ENCODE measurements at regions not wholly inside any gene's neighbourhood (a gene's known extent, or its start where the extent isn't known, plus 50 kb on each side); places are given as distances from the start of the nearest gene placed in this dataset.

DNA sequence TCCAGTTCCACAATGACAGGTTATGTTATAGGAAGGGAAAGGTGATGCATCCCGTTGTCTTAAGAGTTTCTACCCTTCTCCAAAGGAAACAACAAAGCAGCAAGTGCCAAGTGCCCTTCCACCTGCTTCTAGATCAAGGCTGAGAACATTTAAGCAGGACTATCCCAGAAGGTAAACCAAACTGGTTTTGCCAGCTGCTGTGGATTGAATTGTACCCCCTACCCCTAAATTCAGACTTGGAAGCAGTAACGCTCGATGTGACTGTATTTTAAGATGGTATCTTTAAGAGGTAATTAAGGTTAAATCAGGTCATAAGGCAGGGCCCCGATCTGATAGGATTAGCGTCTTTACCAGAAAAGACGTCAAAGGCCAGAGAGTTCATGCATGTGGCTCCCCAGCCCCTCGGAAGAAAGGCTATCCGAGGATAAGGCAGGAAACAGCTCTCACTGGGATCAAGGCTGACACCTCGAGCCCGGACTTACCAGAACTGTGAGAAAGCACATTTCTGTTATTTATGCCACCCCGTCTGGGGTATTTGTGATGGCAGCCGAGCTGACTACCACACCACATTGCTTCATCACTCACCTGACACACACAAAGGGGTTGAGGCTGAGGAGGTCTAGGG lies 179.1 kb upstream of the RAI14 start:
- in situ Hi-C loops (cut with MboI; ENCODE audit: low sequenced_read_pairs), result loop anchor here (25.0 kb wide), 1 partner anchor 535 kb away; no protein-coding TSS in a partner anchor

- in situ Hi-C loops (cut with MboI; ENCODE audit: low sequenced_read_pairs), result loop anchor here (25.0 kb wide), 1 partner anchor 531 kb away; no protein-coding TSS in a partner anchor
These were observed 175.2 kb upstream of the RAI14 start for GRCh38 chr5:34480810-34481528.

- in situ Hi-C loops (cut with MboI; ENCODE audit: low sequenced_read_pairs), result loop anchor here (25.0 kb wide), 1 partner anchor 529 kb away; no protein-coding TSS in a partner anchor
These were observed 172.6 kb upstream of the RAI14 start for GRCh38 chr5:34483442-34484033.

- in situ Hi-C loops (cut with MboI; ENCODE audit: low sequenced_read_pairs), result loop anchor here (25.0 kb wide), 1 partner anchor 528 kb away; no protein-coding TSS in a partner anchor
These were observed 171.8 kb upstream of the RAI14 start for GRCh38 chr5:34484216-34484920.

DNA sequence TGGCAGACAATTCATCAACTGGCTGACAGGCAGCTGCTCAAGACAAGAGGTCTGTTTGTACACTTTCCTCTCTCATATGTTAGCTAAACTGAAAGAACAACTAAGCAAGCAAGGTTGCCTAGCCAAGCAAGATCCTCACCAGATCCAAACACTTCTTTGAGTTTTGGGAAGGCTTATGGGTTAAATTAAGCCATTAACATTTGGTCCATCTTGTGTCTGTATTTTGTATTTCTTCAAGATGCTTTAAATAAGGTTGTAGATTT lies 170.4 kb upstream of the RAI14 start:
- in situ Hi-C loops (cut with MboI; ENCODE audit: low sequenced_read_pairs), result loop anchor here (25.0 kb wide), 1 partner anchor 527 kb away; no protein-coding TSS in a partner anchor

DNA sequence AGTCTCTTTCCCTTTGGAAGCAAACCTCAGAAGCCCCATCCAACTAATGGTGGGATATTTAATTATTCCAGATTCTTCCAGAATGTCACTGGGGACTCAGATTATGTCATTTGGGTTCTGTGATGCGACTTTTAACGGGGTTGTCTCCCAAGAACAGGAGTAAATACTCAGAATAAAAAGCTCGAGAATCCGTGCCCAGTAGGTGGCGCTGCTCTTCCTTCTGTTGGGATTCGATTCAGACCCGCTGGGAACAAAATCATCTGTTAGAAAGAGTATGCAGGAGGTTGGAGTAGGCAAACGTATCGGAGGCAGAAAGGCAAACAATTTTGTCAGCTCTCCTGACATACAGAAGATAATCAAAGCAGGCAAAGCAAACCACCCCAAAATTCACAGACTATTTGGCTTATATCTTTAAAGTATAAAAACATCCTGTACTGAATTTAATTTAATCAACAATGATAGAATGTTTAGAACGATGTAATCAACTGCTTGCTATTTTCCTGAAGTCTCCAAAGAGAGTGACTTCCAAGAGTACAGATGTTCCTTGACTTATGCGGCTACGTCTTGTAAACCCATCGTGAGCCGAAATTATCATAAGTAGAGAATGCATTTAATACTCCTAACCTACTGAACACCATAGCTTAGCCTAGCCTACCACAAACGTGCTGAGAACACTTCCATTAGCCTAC lies 169.8 kb upstream of the RAI14 start:
- in situ Hi-C loops (cut with MboI; ENCODE audit: low sequenced_read_pairs), result loop anchor here (25.0 kb wide), 1 partner anchor 526 kb away; no protein-coding TSS in a partner anchor

GRCh38 chr5:34486849-34487158 lies 169.3 kb upstream of the RAI14 start:
- in situ Hi-C loops (cut with MboI; ENCODE audit: low sequenced_read_pairs), result loop anchor here (25.0 kb wide), 1 partner anchor 525 kb away; no protein-coding TSS in a partner anchor

DNA sequence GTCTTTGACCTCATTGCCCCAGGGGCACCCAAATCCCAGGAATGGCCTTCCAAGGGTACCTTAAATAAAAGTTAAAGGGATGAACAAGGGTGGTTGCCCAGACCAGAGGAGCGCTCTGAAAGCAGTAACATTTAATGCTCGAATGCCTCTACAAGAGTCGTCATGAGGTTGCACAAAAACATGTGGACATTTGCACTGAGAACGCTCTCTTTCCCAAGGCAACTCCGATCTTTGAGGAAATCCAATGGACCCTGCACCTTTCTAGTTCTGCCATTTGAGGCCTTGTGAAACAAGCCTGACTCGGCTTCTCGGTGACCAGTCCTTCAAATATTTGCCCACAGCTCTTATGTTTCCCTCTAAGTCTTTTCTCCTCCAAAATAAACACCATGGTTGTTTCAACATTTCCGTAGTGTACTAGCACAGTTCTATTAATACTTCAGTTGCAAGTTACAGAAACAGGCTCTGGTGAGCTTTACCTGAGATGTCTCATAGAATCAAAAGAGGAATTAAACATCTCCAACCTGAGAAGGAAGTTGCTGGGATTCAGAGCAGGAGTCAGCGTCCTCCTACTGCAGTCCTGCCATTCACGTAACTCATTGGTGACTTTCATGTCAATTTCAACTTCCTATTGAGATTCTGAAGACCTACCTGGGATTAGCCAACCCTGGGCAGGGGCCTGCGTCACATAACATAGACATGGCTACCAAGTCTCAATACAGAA lies 168.8 kb upstream of the RAI14 start:
- in situ Hi-C loops (cut with MboI; ENCODE audit: low sequenced_read_pairs), result loop anchor here (25.0 kb wide), 1 partner anchor 525 kb away; no protein-coding TSS in a partner anchor

- in situ Hi-C loops (cut with MboI; ENCODE audit: low sequenced_read_pairs), result loop anchor here (25.0 kb wide), 1 partner anchor 524 kb away; no protein-coding TSS in a partner anchor
These were observed 168.2 kb upstream of the RAI14 start for GRCh38 chr5:34487956-34488355.

DNA sequence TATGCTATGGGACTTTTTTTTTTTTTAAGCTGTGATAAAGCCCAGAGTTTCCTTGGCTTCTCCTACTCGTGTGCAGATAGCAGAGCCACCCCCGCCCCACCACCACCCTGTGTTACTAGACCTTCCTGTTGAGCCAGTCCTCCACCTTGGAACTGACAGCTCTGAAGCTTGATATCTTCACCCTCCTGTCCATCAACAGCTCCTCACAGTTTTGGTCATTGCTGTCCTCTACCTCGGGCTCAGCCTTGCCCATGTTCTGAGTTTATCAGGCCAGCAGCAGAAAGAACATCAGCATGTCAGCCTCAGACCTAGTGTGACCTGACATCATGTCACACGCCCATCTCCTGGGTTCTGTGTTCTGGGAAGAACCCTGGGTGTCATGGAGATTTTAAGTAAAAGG lies 167.1 kb upstream of the RAI14 start:
- in situ Hi-C loops (cut with MboI; ENCODE audit: low sequenced_read_pairs), result loop anchor here (25.0 kb wide), 1 partner anchor 523 kb away; no protein-coding TSS in a partner anchor

GRCh38 chr5:34490506-34491250 lies 165.4 kb upstream of the RAI14 start:
- in situ Hi-C loops (cut with MboI; ENCODE audit: low sequenced_read_pairs), result loop anchor here (25.0 kb wide), 1 partner anchor 522 kb away; no protein-coding TSS in a partner anchor

DNA sequence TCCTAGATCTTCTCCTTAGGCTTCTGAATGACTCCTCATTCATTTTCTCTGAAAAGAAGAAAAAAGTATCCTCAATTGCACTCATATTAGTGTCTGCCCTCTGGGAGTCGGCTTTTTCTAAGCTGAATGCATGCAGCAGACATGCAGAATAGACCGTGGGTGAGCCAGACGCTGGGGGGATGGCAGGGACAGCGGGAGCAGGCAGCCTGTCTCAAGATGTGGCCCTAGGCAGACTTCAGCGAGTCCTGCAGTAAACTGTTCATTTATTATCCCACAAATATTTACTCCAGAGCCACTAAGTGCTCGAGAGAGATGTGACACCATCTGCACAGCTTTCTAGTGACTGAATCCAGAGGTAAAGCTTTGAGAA lies 164.9 kb upstream of the RAI14 start:
- in situ Hi-C loops (cut with MboI; ENCODE audit: low sequenced_read_pairs), result loop anchor here (25.0 kb wide), 1 partner anchor 521 kb away; no protein-coding TSS in a partner anchor

DNA sequence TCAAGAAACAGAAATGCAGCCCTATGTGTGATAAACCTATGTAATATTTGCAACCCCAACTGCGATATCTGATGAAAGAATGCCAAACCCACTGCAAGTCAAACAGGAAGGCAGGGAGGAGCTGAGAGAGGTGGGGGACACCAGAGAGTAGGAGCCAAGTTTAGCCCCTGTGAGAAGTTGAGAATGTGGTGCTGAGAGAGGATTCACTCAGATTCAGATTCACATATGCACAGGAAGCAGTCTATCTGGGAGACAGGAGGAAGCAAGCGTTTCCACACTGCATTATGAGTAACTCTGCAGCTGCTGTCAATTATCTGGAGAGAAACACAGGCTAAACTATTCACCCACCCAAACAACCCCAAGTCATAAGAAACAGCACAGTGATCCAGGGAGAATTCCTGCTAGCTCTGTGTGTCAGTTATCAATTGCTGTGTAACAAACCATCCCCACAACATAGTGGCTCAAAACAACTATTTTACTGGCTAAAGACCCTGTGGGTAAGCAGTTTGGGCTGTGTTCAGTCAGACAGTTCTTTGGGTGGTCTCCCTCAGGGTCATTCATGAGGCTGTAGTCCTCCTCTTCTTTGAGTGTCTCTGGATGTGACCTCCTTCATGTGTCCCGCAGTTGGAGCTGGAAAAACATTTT lies 161.9 kb upstream of the RAI14 start:
- in situ Hi-C loops (cut with MboI; ENCODE audit: low sequenced_read_pairs), result loop anchor here (25.0 kb wide), 1 partner anchor 518 kb away; no protein-coding TSS in a partner anchor

- in situ Hi-C loops (cut with MboI; ENCODE audit: low sequenced_read_pairs), result loop anchor here (25.0 kb wide), 1 partner anchor 517 kb away; no protein-coding TSS in a partner anchor
These were observed 160.9 kb upstream of the RAI14 start for GRCh38 chr5:34495178-34495577.

- in situ Hi-C loops (cut with MboI; ENCODE audit: low sequenced_read_pairs), result loop anchor here (25.0 kb wide), 1 partner anchor 516 kb away; no protein-coding TSS in a partner anchor
These were observed 159.9 kb upstream of the RAI14 start for GRCh38 chr5:34496260-34496691.

- in situ Hi-C loops (cut with MboI; ENCODE audit: low sequenced_read_pairs), result loop anchor here (25.0 kb wide), 1 partner anchor 515 kb away; no protein-coding TSS in a partner anchor
These were observed 159.2 kb upstream of the RAI14 start for GRCh38 chr5:34496701-34497469.

GRCh38 chr5:34497470-34497808 lies 158.7 kb upstream of the RAI14 start:
- in situ Hi-C loops (cut with MboI; ENCODE audit: low sequenced_read_pairs), result loop anchor here (25.0 kb wide), 1 partner anchor 515 kb away; no protein-coding TSS in a partner anchor

DNA sequence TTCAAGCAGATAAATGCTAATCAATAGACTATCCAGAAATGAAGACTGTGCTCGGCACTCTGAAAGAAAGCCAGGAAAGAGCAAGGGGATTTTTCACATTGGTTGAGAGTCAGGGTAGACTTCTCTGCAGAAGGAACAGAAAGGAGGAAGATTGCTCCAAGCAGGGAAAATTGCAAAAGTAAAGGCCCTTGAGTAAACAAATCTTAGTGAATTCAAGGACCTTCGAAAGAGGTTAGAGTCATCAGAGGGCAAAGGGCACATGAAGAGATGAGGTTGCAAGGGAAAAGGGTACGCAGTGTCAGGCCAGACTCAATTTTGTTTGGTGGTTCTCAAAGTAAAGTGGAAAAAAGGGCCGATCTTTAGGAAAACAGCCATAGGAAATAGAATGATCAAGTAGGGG lies 157.6 kb upstream of the RAI14 start:
- in situ Hi-C loops (cut with MboI; ENCODE audit: low sequenced_read_pairs), result loop anchor here (25.0 kb wide), 1 partner anchor 514 kb away; no protein-coding TSS in a partner anchor
